T-helper 1 cell treated with Interleukin-12 subunit alpha and Interleukin-12 subunit beta and Interleukin-4 antibody, amounts not matched to agents 30 μg/mL and 1 μg/mL, for 36 hours (primary cell): ENCODE measurements at regions not wholly inside any gene's neighbourhood (a gene's known extent, or its start where the extent isn't known, plus 50 kb on each side); places are given as distances from the start of the nearest gene placed in this dataset.

Experiments
- H3K27ac Mint-ChIP-seq: one replicate; pipeline ENCODE4 v1.8.0; 2021; ENCODE audit warnings: mild to moderate bottlenecking, mixed read lengths
- H3K27me3 Mint-ChIP-seq: one replicate; pipeline ENCODE4 v1.8.0; 2021; ENCODE audit warnings: low read depth, mixed read lengths
- H3K36me3 Mint-ChIP-seq: one replicate; pipeline ENCODE4 v1.8.0; 2021; ENCODE audit warnings: low read depth, mixed read lengths
- H3K4me1 Mint-ChIP-seq: one replicate; pipeline ENCODE4 v1.8.0; 2021; ENCODE audit warnings: low read depth, mixed read lengths
- H3K4me3 Mint-ChIP-seq: one replicate; pipeline ENCODE4 v1.8.0; 2021; ENCODE audit warnings: mild to moderate bottlenecking, moderate library complexity, mixed read lengths
- H3K9me3 Mint-ChIP-seq: one replicate; pipeline ENCODE4 v1.8.0; 2021; ENCODE audit warnings: mixed read lengths

- Mint-ChIP-seq H3K36me3 (peaks cover 10% of the 10 kb centered on the region), H3K9me3 (peaks cover 7% of the 10 kb centered on the region), H3K27me3 (no peaks in the 10 kb centered on the region), H3K4me1 (peaks cover 22% of the 10 kb centered on the region), H3K27ac (no peak overlapping the region), H3K4me3 (no peak overlapping the region)
These were observed 346.7 kb upstream of the PTGER4 start for GRCh38 chr5:40332970-40333369.

GRCh38 chr5:40331616-40332015 is 348.1 kb upstream of the PTGER4 start:
- Mint-ChIP-seq H3K4me1 (peaks cover 14% of the 10 kb centered on the region), H3K9me3 (peaks cover 8% of the 10 kb centered on the region), H3K27ac (no peak overlapping the region), H3K36me3 (peaks cover 5% of the 10 kb centered on the region), H3K27me3 (no peaks in the 10 kb centered on the region), H3K4me3 (no peak overlapping the region)

GRCh38 chr5:40321514-40321913 is 358.2 kb upstream of the PTGER4 start:
- Mint-ChIP-seq H3K27me3 (no peaks in the 10 kb centered on the region), H3K4me3 (no peak overlapping the region), H3K9me3 (peaks cover 7% of the 10 kb centered on the region), H3K27ac (no peak overlapping the region), H3K4me1 (peaks cover 8% of the 10 kb centered on the region), H3K36me3 (peaks cover 6% of the 10 kb centered on the region)

- H3K9me3 Mint-ChIP-seq, result no peaks in the 10 kb centered on the region
- H3K4me3 Mint-ChIP-seq, result no peak overlapping the region
- H3K27ac Mint-ChIP-seq, result no peak overlapping the region
- H3K4me1 Mint-ChIP-seq, result peaks cover 3% of the 10 kb centered on the region
- no peaks in the 10 kb centered on the region for H3K27me3 Mint-ChIP-seq
- peaks cover 4% of the 10 kb centered on the region for H3K36me3 Mint-ChIP-seq
These were observed 361.3 kb upstream of the PTGER4 start for GRCh38 chr5:40318395-40318794.

- no peaks in the 10 kb centered on the region for H3K27me3 Mint-ChIP-seq
- H3K36me3 Mint-ChIP-seq, result peaks cover 1% of the 10 kb centered on the region
- H3K9me3 Mint-ChIP-seq, result peaks cover 3% of the 10 kb centered on the region
- peaks cover 2% of the 10 kb centered on the region for H3K4me1 Mint-ChIP-seq
- H3K4me3 Mint-ChIP-seq, result no peak overlapping the region
- H3K27ac Mint-ChIP-seq, result no peak overlapping the region
These were observed 362.7 kb upstream of the PTGER4 start for GRCh38 chr5:40317023-40317422.

- Mint-ChIP-seq H3K4me1 (peaks cover 2% of the 10 kb centered on the region), H3K9me3 (peaks cover 7% of the 10 kb centered on the region), H3K27me3 (no peaks in the 10 kb centered on the region), H3K4me3 (no peak overlapping the region), H3K36me3 (peaks cover 1% of the 10 kb centered on the region), H3K27ac (no peak overlapping the region)
These were observed 364.6 kb upstream of the PTGER4 start for GRCh38 chr5:40315126-40315525.

GRCh38 chr5:40314275-40314674 is 365.4 kb upstream of the PTGER4 start:
- no peaks in the 10 kb centered on the region for H3K27me3 Mint-ChIP-seq

GRCh38 chr5:40312205-40312604 is 367.5 kb upstream of the PTGER4 start:
- H3K27ac Mint-ChIP-seq, result no peak overlapping the region
- H3K4me1 Mint-ChIP-seq, result peaks cover 9% of the 10 kb centered on the region
- H3K27me3 Mint-ChIP-seq, result no peaks in the 10 kb centered on the region
- no peak overlapping the region for H3K4me3 Mint-ChIP-seq
- peaks cover 1% of the 10 kb centered on the region for H3K36me3 Mint-ChIP-seq
- H3K9me3 Mint-ChIP-seq, result peaks cover 10% of the 10 kb centered on the region

More at GRCh38 chr5:40314275-40314674, 365.4 kb upstream of the PTGER4 start:
- peaks cover 2% of the 10 kb centered on the region for H3K4me1 Mint-ChIP-seq
- H3K4me3 Mint-ChIP-seq, result no peak overlapping the region
- H3K36me3 Mint-ChIP-seq, result peaks cover 1% of the 10 kb centered on the region
- no peak overlapping the region for H3K27ac Mint-ChIP-seq
- peaks cover 7% of the 10 kb centered on the region for H3K9me3 Mint-ChIP-seq

GRCh38 chr5:40309851-40310250 is 369.9 kb upstream of the PTGER4 start:
- no peaks in the 10 kb centered on the region for H3K27me3 Mint-ChIP-seq
- peaks cover 10% of the 10 kb centered on the region for H3K9me3 Mint-ChIP-seq
- H3K36me3 Mint-ChIP-seq, result peaks cover 1% of the 10 kb centered on the region
- H3K4me1 Mint-ChIP-seq, result peaks cover 9% of the 10 kb centered on the region
- no peak overlapping the region for H3K27ac Mint-ChIP-seq
- no peak overlapping the region for H3K4me3 Mint-ChIP-seq

- peaks cover 10% of the 10 kb centered on the region for H3K9me3 Mint-ChIP-seq
- peaks cover 1% of the 10 kb centered on the region for H3K36me3 Mint-ChIP-seq
- H3K4me1 Mint-ChIP-seq, result peaks cover 9% of the 10 kb centered on the region
- H3K27me3 Mint-ChIP-seq, result no peaks in the 10 kb centered on the region
- H3K4me3 Mint-ChIP-seq, result no peak overlapping the region
- no peak overlapping the region for H3K27ac Mint-ChIP-seq
These were observed 370.8 kb upstream of the PTGER4 start for GRCh38 chr5:40308867-40309266.

GRCh38 chr5:40307920-40308319 is 371.8 kb upstream of the PTGER4 start:
- no peak overlapping the region for H3K27ac Mint-ChIP-seq
- H3K4me3 Mint-ChIP-seq, result no peak overlapping the region
- peaks cover 10% of the 10 kb centered on the region for H3K9me3 Mint-ChIP-seq
- H3K4me1 Mint-ChIP-seq, result peaks cover 9% of the 10 kb centered on the region
- no peaks in the 10 kb centered on the region for H3K36me3 Mint-ChIP-seq
- H3K27me3 Mint-ChIP-seq, result no peaks in the 10 kb centered on the region

- Mint-ChIP-seq H3K4me3 (no peak overlapping the region), H3K9me3 (peaks cover 10% of the 10 kb centered on the region), H3K36me3 (no peaks in the 10 kb centered on the region), H3K27ac (no peak overlapping the region), H3K27me3 (no peaks in the 10 kb centered on the region), H3K4me1 (peaks cover 9% of the 10 kb centered on the region)
These were observed 372.7 kb upstream of the PTGER4 start for GRCh38 chr5:40306869-40307487.

- Mint-ChIP-seq H3K36me3 (peaks cover 7% of the 10 kb centered on the region), H3K27ac (no peak overlapping the region), H3K27me3 (no peaks in the 10 kb centered on the region), H3K4me1 (peaks cover 7% of the 10 kb centered on the region), H3K9me3 (peaks cover 16% of the 10 kb centered on the region), H3K4me3 (no peak overlapping the region)
These were observed 387.7 kb upstream of the PTGER4 start for GRCh38 chr5:40292006-40292405.

- Mint-ChIP-seq H3K4me1 (peaks cover 7% of the 10 kb centered on the region), H3K36me3 (peaks cover 7% of the 10 kb centered on the region), H3K9me3 (peaks cover 16% of the 10 kb centered on the region), H3K4me3 (no peak overlapping the region), H3K27me3 (no peaks in the 10 kb centered on the region), H3K27ac (no peak overlapping the region)
These were observed 388.4 kb upstream of the PTGER4 start for GRCh38 chr5:40291338-40291737.

GRCh38 chr5:40288800-40289485 is 390.8 kb upstream of the PTGER4 start:
- peaks cover 7% of the 10 kb centered on the region for H3K36me3 Mint-ChIP-seq
- no peak overlapping the region for H3K27ac Mint-ChIP-seq
- peaks cover 7% of the 10 kb centered on the region for H3K4me1 Mint-ChIP-seq
- H3K27me3 Mint-ChIP-seq, result no peaks in the 10 kb centered on the region
- peaks cover 23% of the 10 kb centered on the region for H3K9me3 Mint-ChIP-seq
- no peak overlapping the region for H3K4me3 Mint-ChIP-seq
